H9 (cell line): ENCODE measurements at regions not wholly inside any gene's neighbourhood (a gene's known extent, or its start where the extent isn't known, plus 50 kb on each side); places are given as distances from the start of the nearest gene placed in this dataset.

ENCODE experiments used
- DNase-seq: peaks from one replicate; pipeline ENCODE4 v3.0.0-alpha.2; 2017
- H2AFZ ChIP-seq: one replicate; pipeline ENCODE4 v1.6.1; 2013; ENCODE audit warnings: mild to moderate bottlenecking, low read length, control low read depth, moderate library complexity
- H2AK5ac ChIP-seq: 2 replicates; pipeline ENCODE4 v1.6.1; 2013; ENCODE audit warnings: low read length, control low read depth, mixed read lengths; ENCODE audit not compliant: insufficient read length
- H2BK120ac ChIP-seq: one replicate; pipeline ENCODE4 v1.6.1; 2013; ENCODE audit warnings: low read depth, mild to moderate bottlenecking, low read length, control low read depth, inconsistent platforms; ENCODE audit not compliant: poor library complexity, severe bottlenecking
- H2BK12ac ChIP-seq: 2 replicates; pipeline ENCODE4 v1.6.1; 2013; ENCODE audit warnings: low read length, control low read depth, mixed read lengths, low read depth; ENCODE audit not compliant: insufficient read length
- H2BK15ac ChIP-seq: 2 replicates; pipeline ENCODE4 v1.6.1; 2013; ENCODE audit warnings: low read depth, low read length, control low read depth
- H2BK20ac ChIP-seq: one replicate; pipeline ENCODE4 v1.6.1; 2013; ENCODE audit warnings: low read depth, mild to moderate bottlenecking, low read length, control low read depth, inconsistent platforms; ENCODE audit not compliant: poor library complexity, severe bottlenecking
- H2BK5ac ChIP-seq: 2 replicates; pipeline ENCODE4 v1.6.1; 2013; ENCODE audit warnings: low read length, control low read depth, mixed read lengths; ENCODE audit not compliant: insufficient read length
- H3K14ac ChIP-seq: 2 replicates; pipeline ENCODE4 v1.6.1; 2013; ENCODE audit warnings: low read length, control low read depth; ENCODE audit not compliant: insufficient read depth
- H3K18ac ChIP-seq: 2 replicates; pipeline ENCODE4 v1.6.1; 2013; ENCODE audit warnings: low read depth, mild to moderate bottlenecking, mixed read lengths, low read length, control low read depth; ENCODE audit not compliant: insufficient read length
- H3K23ac ChIP-seq: 2 replicates; pipeline ENCODE4 v1.6.1; 2013; ENCODE audit warnings: low read length, control low read depth, mixed read lengths, low read depth; ENCODE audit not compliant: insufficient read length
- H3K23me2 ChIP-seq: 2 replicates; pipeline ENCODE4 v1.6.1; 2013; ENCODE audit warnings: low read depth, mild to moderate bottlenecking, mixed read lengths, low read length, control low read depth; ENCODE audit not compliant: insufficient read length, poor library complexity, severe bottlenecking
- H3K27ac ChIP-seq: 2 replicates; pipeline ENCODE4 v1.5.1; 2013; ENCODE audit warnings: low read length, control low read depth, mixed read lengths, low read depth; ENCODE audit not compliant: insufficient read length
- H3K27me3 ChIP-seq: 2 replicates; pipeline ENCODE4 v1.6.1; 2013; ENCODE audit warnings: low read length, control low read depth, inconsistent platforms; ENCODE audit not compliant: insufficient read depth
- H3K4ac ChIP-seq: 2 replicates; pipeline ENCODE4 v1.6.1; 2013; ENCODE audit warnings: low read depth, mild to moderate bottlenecking, control low read depth, inconsistent platforms, low read length, moderate library complexity
- H3K4me1 ChIP-seq: 2 replicates; pipeline ENCODE4 v1.6.1; 2013; ENCODE audit warnings: low read length, control low read depth, inconsistent platforms; ENCODE audit not compliant: insufficient read depth
- H3K4me2 ChIP-seq: 2 replicates; pipeline ENCODE4 v1.6.1; 2013; ENCODE audit warnings: low read length, control low read depth, mixed read lengths; ENCODE audit not compliant: insufficient read length, insufficient read depth
- H3K56ac ChIP-seq: 2 replicates; pipeline ENCODE4 v1.6.1; 2013; ENCODE audit warnings: low read depth, mild to moderate bottlenecking, mixed read lengths, low read length, control low read depth; ENCODE audit not compliant: insufficient read length
- H3K79me1 ChIP-seq: 2 replicates; pipeline ENCODE4 v1.6.1; 2013; ENCODE audit warnings: low read depth, mild to moderate bottlenecking, moderate library complexity, low read length, control low read depth, inconsistent platforms; ENCODE audit not compliant: insufficient read depth, poor library complexity, severe bottlenecking
- H3K79me2 ChIP-seq: 2 replicates; pipeline ENCODE4 v1.6.1; 2013; ENCODE audit warnings: low read length, control low read depth, inconsistent platforms; ENCODE audit not compliant: insufficient read depth
- H3K9ac ChIP-seq: 2 replicates; pipeline ENCODE4 v1.6.1; 2013; ENCODE audit warnings: low read length, control low read depth, mixed read lengths; ENCODE audit not compliant: insufficient read length; ENCODE audit errors: extremely low read depth
- H3K9me3 ChIP-seq: one replicate; pipeline ENCODE4 v1.6.1; 2013; ENCODE audit warnings: low read depth, low read length, inconsistent platforms; ENCODE audit not compliant: control insufficient read depth
- H3T11ph ChIP-seq: one replicate; pipeline ENCODE4 v1.6.1; 2013; ENCODE audit warnings: mild to moderate bottlenecking, low read length, control low read depth, inconsistent platforms
- H4K20me1 ChIP-seq: one replicate; pipeline ENCODE4 v1.6.1; 2013; ENCODE audit not compliant: control insufficient read depth, insufficient read length, insufficient read depth
- H4K5ac ChIP-seq: 2 replicates; pipeline ENCODE4 v1.6.1; 2013; ENCODE audit warnings: low read depth, mild to moderate bottlenecking, mixed read lengths, low read length, control low read depth; ENCODE audit not compliant: insufficient read length
- H4K8ac ChIP-seq: replicated peaks from 2 replicates; pipeline ENCODE4 v1.6.1; 2013; ENCODE audit warnings: low read length, control low read depth, mixed read lengths, low read depth; ENCODE audit not compliant: insufficient read length
- H4K91ac ChIP-seq: 2 replicates; pipeline ENCODE4 v1.6.1; 2013; ENCODE audit warnings: low read depth, mild to moderate bottlenecking, moderate library complexity, mixed read lengths, low read length, control low read depth; ENCODE audit not compliant: insufficient read length
- H3K27ac Mint-ChIP-seq, 3 experiments: 2 replicates in 2 of 3; 3 replicates in 1 of 3; pipeline ENCODE4 v1.8.0; 2020 to 2021; ENCODE audit warnings: mixed read lengths in 3 of 3, mild to moderate bottlenecking in 1 of 3, moderate library complexity in 1 of 3
- H3K27me3 Mint-ChIP-seq: 2 replicates; pipeline ENCODE4 v1.8.0; 2021; ENCODE audit warnings: low read depth, mild to moderate bottlenecking, moderate library complexity, mixed read lengths
- H3K36me3 Mint-ChIP-seq, 3 experiments: 2 replicates in 2 of 3; 3 replicates in 1 of 3; pipeline ENCODE4 v1.8.0; 2020 to 2021; ENCODE audit warnings: low read depth in 3 of 3, mixed read lengths in 3 of 3; ENCODE audit not compliant: insufficient read depth in 1 of 3
- H3K4me1 Mint-ChIP-seq, 2 experiments: 2 replicates each; pipeline ENCODE4 v1.8.0; 2020; ENCODE audit warnings: mixed read lengths in 2 of 2
- H3K4me3 Mint-ChIP-seq, 2 experiments: 2 replicates in 1 of 2; 3 replicates in 1 of 2; pipeline ENCODE4 v1.8.0; 2020 to 2021; ENCODE audit warnings: mild to moderate bottlenecking in 2 of 2, mixed read lengths in 2 of 2, moderate library complexity in 1 of 2
- H3K9me3 Mint-ChIP-seq, 2 experiments: 2 replicates in 1 of 2; 3 replicates in 1 of 2; pipeline ENCODE4 v1.8.0; 2020; ENCODE audit warnings: mild to moderate bottlenecking in 2 of 2, mixed read lengths in 2 of 2, moderate library complexity in 1 of 2
- CTCF ChIP-seq: fragments of 200-600 bp; sonication (generic); conservative IDR thresholded peaks from 3 replicates; pipeline ENCODE4 v1.8.0; 2021; ENCODE audit warnings: antibody characterized with exemption, mild to moderate bottlenecking
- WGBS: extraction: QIAGEN DNeasy Blood & Tissue Kit; methylation state at CpG from one replicate; pipeline ENCODE4 v1.1.7; 2013; ENCODE audit warnings: missing lambda C conversion rate, low lambda C conversion rate, mixed read lengths; ENCODE audit not compliant: insufficient read length; ENCODE audit errors: extremely low coverage; 5-methylcytosine and 5-hydroxymethylcytosine counted together

GRCh38 chr7:131202451-131202850, 125.2 kb upstream of the MKLN1 start:
- DNase-seq = no peak

More at GRCh38 chr7:131202451-131202850, 125.2 kb upstream of the MKLN1 start:
- Histone ChIP-seq H2BK120ac (no peak overlapping the region), H3K9me3 (no peaks in the 10 kb centered on the region), H4K8ac (no peak overlapping the region), H2BK12ac (no peak overlapping the region), H2BK20ac (no peak overlapping the region), H3K4ac (no peak overlapping the region), H3K79me2 (no peaks in the 10 kb centered on the region), H3K4me2 (no peak overlapping the region), H2BK5ac (no peak overlapping the region), H4K20me1 (no peaks in the 10 kb centered on the region), H3K27me3 (no peaks in the 10 kb centered on the region), H3K23me2 (no peaks in the 10 kb centered on the region), H3K23ac (no peak overlapping the region), H2AK5ac (no peak overlapping the region), H3K79me1 (no peaks in the 10 kb centered on the region), H3K27ac (no peak overlapping the region), H4K91ac (no peak overlapping the region), H3K18ac (no peak overlapping the region), H2AFZ (no peak overlapping the region), H3K4me1 (no peaks in the 10 kb centered on the region), H3K9ac (no peak overlapping the region), H3T11ph (no peak overlapping the region), H2BK15ac (no peak overlapping the region), H4K5ac (no peak overlapping the region), H3K56ac (no peak overlapping the region), H3K14ac (no peak overlapping the region)
- H3K36me3 Mint-ChIP-seq = no peaks in the 10 kb centered on the region
- 0 out of 4 replicates have a peak, but pooled peaks cover 0 to 3% of the 10 kb centered on the region in 2 experiments for H3K4me1 Mint-ChIP-seq
- WGBS = no CpG with 5 or more reads among the region's 5 CpGs
- no peak overlapping the region for H3K4me3 Mint-ChIP-seq
- no peak for TF ChIP-seq CTCF
- H3K27me3 Mint-ChIP-seq = no peaks in the 10 kb centered on the region
- H3K9me3 Mint-ChIP-seq = no peaks in the 10 kb centered on the region
- H3K27ac Mint-ChIP-seq = no peak overlapping the region
